HG03175 (cell line): ENCODE measurements at regions not wholly inside any gene's neighbourhood (a gene's known extent, or its start where the extent isn't known, plus 50 kb on each side); places are given as distances from the start of the nearest gene placed in this dataset.

Experiments
- ATAC-seq: cut with Tn5 transposase; IDR thresholded peaks from one replicate; pipeline ENCODE4 v1.9.1; 2021; ENCODE audit warnings: mild to moderate bottlenecking, moderate library complexity; ENCODE audit not compliant: unreplicated experiment

DNA sequence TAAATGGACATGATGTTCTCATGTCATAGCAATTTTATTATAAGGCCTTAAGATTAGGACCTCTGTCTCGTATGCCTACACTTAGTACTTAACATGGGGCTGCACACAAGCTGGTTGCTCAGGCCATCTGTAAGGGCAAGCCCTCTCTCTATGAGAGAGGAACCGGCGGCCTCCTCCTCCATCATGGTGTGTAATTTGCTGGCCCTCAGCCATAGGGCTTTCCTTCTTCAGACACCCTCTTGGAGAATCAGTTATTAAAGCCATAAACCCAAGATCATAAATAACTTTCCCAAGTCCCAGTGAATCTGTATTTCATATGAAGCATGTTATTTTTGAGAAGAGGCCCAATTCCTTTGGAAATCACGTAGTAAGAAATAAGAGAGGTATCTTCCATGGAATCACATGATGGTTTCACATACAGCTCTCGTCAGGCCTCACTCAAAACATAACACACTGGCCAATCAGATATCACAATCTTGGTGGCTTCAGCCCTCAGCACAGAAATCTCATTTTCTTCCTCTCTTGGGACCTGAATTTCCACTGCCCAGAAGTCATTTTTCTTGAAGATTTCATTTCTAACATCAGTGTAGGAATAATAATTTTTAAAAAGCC, 92.6 kb downstream of the RDH14 start:
- no peak for ATAC-seq

DNA sequence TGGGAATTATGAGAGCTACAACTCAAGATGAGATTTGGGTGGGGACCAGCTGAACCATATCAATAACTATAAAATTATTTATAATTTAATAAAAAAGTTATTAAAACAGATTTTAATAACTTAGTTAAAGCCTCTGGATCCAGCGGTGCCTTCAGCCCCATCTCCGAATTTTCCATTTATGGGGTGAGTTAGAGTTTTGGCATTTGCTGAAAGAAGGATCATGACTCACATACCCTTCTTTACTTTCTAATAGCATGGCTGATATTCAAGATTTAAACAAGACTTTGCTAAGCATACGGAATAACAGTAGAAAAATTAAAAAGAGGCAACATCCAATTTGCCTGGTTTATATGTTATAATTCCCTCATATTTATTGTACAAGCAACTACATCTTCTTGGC, 94.5 kb downstream of the RDH14 start:
- ATAC-seq = no peak

DNA sequence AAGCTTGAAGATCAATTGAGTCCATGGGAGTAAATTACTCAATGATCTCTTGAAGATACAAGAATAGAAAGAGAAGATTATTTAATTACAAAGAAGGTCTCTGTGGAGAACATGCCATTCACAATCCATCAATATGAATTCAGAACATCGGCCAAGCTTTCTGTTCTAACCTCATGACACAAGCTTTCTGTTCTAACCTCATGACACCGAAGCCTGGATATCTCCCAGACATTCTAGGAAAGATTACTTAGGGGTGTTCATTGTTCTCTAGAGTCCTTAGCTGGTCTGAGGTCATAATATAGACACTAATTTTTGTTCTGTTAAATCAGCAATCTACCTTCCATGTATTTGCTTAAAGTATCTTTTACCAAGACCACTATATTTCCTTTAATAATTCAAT, 95.5 kb downstream of the RDH14 start:
- no peak for ATAC-seq

DNA sequence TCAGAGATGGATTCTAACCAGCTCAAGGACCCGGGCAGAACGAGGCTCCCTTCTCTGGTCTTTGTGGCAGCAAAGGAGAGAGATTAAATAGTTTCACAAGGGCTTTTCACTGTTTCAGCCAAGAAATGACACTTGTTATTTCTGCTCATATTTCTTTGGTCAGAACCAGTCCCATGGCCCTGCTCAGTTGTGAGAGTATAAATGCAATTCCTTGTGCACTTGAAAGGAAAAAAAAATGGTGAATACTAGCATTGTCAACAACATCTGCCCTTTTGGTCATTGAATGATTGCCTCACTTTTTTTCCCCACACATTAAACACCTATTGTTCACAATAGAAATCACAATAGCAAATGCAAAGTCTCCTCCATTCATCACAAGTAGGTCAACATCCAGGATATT, 104.4 kb downstream of the RDH14 start:
- no peak for ATAC-seq

DNA sequence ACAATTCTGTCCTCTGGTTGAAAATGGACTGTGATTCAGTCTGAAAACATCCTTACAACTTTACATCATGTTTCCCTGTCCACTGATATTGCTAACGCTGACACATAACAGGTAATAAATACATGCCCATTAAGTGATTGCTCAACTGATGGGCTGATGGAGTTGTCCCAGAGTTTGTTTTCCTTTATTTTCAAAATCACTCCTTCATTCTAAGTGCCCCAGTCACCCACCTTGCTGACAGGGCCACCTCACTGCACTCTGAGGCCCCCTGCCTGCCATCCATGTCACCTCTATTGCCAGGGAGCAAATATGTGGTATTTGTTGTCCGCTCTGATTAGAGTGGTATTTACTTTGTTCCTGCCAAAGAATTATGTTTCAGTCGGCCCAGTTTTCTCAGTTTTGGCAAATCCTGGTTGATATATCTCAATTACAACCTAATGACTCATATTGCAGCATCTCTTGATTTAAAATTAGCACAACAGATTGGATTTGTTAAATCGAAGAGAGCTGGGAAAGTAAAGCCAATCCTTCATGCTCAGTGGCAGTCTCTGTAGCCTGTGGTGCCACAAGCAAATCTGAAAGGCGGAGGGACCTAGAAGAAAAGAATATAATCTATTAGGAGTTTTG, 105.1 kb downstream of the RDH14 start:
- no peak for ATAC-seq

DNA sequence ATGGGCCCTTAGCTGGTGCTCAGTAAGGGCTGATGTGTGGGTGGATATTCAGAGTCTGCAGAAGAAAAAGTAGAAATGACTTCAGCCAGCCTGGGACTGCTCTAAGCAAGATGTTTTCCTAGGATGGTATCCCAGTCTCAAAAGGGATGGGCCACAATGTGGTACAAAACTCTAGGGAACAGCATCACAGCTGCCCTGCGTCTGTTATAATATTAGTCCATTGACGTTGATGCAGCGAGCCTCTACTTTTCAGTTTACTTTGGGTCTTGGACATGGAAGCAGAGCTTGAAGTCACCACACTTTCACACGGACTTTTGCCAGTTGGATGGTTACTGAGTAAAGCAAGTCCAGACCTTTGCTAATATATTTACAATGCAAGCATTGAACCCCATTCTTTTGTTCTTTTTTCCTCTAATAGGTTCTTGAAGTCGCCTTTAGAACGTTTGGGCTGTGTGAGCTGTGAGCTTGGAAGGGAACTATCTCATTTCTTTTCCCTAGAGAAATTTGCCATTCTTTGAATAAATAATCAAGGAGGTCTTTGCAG, 105.7 kb downstream of the RDH14 start:
- ATAC-seq = no peak

DNA sequence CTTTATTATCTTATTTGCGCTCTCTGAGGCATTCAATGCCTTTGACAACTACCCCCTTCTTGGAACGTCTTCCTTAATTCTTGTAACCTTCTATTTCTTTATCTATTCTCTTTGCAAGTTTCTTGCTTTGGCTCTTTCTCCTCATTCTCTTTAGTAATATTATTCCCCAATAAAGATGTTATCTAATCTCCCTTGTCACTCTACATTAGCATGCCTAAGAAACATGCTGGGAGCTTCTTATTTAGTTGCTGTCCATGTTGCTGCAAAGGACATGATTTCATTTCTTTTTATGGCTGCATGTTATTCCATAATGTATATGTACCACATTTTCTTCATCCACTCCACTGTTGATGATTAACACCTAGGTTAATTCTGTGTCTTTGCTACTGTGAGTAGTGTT, 113.7 kb downstream of the RDH14 start:
- ATAC-seq = no peak

DNA sequence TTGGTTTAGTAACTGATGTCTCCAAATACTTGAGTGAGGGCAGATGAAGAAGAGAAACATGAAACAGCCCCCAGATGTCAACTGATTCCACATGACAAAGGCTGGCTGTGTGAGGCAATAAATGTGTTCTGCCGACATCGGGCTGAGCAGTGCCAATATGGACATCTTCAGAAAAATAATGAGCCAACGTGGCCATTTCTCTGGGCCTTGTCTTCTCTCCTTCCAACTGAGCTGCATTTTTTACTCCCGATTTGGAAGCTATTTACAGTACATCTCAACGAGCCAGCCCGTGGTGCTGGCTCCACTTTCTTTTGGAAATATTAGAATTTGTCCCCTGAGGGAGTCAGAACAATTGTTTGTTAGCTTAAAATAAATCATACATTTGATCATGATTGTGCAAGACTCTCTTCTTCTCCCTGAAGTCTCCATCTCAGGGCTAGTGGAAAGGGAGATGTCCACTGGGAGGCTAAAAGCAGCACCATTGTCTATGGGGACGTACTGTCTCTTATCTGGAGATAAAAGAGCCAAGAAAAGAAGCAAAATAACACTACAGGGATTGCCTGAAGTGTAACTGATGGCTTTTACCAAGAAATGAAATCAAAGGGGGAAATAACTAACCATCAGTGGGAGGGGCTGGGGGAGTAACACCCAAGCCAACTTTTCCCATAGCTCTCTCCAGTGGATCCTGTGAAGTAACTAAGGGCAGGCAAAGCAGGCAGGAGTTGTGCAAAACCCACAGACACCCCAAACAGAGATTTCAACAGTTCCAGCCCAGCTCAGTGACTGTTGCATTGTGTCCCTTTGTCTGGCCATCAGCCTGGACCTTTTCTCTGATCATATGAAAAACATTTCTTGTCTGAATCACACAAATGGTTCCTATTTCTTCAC, 114.8 kb downstream of the RDH14 start:
- ATAC-seq = no peak

DNA sequence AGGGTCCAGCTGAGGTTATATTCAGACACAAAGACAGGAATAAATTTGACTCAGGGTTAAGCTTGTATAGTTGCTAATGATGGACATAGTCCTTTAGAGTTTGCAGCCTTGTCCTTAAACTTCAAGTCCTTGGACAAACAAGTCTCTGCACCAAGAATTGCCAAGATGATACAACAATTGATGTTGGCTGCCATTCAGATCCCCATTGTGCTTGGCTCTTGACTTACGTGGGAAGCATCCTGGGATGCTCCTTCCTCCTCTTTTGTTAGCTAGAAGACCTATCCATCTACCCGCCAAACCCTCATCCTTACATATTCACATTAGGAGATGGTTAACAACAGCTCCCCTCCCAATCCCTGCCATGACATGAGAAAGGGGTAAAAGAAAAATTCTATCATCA, 115.6 kb downstream of the RDH14 start:
- ATAC-seq = no peak

DNA sequence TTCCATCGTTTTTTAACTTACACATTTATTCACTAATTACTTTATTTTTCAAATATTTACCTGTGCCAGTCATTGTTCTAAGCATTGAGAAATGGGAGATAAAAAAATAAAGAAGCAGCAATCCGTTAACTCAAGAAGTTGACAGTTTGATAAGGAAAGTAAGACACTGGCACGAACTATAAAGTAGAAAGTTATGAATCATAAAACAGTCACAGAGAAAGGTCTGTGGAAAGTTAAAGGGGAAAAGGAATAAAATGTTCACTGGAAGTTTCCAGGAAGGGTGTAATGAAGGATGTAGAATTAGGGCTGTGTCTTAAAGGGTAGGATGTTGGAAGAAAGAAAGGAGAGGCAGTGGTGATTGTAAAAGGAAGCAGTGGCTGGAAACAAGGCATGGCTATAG, 118.9 kb downstream of the RDH14 start:
- no peak for ATAC-seq

DNA sequence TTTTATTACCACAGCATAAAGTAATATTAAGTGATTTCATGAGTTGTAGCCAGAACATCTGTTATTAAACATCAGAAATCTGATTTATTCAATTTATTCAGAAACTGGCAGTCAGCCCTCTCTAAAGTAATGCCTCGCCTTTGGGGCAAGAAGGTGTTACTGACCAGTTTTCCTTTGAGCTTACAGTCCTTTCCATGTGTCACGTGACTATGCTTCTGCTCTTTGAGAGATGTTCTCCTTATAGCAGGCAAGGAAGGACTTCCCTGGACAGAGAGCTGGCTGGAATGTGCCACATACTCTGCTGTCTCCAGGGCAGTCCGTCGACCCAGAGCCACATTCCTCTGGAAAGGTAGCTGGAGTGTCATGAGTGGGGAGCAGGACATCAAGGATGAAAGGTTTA, 119.7 kb downstream of the RDH14 start:
- no peak for ATAC-seq

DNA sequence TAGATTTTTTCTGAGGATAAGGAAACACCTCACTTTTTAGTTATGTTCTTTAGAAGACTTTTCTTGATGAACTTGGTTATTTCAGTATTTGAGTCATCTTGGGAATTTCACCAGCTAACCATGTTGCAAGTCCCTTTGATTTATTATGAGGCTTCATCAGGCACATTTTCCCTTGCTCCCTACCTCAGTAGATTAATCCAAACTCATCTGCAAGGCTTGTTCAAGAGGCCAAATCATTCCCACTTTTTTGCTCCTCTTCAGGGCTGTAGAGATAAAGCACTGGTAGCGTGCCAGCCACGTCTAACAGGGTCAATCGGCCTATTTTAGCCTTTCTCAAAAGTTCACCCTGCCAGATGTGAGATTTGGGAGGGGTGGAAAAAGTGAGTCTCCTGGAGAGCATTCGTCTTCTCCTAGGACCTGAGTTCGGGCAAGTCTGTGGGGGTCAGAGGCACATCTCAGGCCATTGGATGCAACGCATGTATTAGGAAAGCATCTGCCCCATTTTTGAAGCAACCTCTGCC, 120.3 kb downstream of the RDH14 start:
- no peak for ATAC-seq

DNA sequence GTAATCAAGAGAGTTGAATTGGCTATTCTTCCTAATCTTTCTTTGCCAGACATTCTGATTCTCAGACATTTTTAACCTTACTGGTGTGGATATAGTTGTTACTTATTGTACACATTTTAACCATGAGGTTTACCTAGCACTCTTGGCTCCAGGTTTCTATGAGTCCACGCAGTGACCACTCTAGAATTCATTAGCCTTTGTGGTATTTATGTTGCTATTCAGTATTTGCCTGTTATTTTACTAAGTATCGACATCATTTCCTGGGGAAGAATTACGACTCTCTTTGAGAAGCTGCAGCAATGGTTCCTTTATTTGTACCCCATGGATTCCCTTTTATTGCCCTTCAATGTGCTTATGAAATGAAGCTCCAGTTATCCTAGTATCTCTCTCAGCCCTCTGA, 120.7 kb downstream of the RDH14 start:
- ATAC-seq = no peak

DNA sequence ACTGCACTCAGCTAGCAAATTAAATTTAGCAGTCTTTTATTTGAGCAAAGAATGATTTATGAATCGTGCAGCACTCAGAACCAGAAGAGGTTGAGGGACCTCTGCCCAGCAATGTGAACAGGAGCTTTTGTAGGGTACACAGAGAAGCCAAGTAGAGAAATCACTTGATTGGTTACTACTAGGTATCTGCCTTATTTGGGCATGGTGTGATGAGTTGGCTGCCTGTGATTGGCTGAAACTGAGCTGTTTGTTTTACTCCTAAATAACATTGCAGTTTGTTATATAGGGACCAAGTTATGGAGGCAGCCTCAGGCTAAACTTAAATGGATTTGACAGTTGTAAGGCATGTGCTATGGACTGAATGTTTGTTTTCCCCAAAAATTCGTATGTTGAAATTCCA, 122.5 kb downstream of the RDH14 start:
- ATAC-seq = no peak

DNA sequence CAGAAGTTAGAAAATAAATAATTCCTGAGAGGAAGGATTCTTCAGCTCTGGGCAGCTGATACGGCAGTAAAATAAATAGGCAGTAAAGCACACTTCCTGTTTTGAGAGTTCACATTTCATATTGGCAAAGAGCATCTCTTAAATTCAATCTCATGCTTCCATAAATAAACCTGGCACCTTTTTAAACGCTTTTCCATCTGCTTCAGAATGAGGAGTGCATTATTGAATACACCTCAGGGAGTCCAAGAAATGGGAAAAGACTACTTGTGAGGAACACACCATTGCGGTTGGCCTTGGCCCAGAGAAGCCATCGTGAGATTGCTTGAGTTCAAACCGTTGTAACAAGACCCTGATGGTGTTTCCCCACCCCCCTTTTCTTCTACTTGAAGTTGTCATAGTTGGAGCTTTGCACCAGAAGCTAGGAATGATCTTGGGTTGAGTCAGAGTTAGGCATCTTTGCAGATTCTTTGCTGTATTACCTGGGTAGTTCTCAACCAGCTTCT, 123.9 kb downstream of the RDH14 start:
- ATAC-seq = no peak

DNA sequence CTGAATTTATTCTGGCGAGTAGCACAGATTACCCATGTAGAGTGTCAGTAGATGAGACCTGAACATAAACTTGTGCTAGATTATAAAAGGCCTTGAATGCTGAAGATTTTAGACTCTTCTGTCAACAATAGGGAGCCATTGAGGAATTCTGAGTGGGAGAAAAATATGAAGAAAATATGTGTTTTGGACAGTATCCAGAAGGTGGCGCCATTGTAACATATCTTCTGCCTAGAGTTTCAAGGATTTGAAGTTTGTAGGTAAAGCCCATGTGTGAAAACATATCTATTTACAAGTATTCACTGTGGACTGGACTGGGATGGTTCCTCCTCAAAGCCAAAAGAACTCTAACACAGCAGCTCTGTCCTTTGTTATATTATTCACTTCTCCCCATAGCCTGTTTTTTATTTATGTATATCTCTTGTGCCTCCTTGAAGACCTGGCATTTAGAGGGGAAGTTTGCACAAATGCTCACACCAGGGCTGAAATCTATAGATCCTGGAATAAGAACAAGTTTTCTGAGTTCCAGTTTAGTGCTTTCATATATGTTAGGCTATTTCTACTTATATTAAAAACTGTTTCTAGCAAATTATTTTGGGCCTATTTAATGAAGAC, 124.9 kb downstream of the RDH14 start:
- ATAC-seq = peak; percentile 43

DNA sequence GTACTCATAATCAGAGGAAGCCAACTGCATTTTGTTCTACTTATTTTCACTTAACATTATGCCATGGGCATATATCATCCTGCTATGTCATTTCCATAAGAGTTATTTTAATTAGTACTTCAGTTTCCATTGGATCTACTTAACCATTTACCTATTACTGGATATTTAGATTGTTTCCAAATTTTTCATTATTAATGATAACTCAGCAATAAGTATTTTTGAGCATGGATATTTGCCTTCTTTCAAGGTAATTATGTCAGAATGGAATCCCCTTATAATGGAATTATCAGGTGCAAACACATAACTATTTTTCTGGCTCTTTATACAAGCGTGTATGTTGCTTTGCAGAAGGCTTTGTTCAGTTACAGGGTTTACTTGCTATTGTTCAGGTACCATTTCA, 126.6 kb downstream of the RDH14 start:
- ATAC-seq = no peak

DNA sequence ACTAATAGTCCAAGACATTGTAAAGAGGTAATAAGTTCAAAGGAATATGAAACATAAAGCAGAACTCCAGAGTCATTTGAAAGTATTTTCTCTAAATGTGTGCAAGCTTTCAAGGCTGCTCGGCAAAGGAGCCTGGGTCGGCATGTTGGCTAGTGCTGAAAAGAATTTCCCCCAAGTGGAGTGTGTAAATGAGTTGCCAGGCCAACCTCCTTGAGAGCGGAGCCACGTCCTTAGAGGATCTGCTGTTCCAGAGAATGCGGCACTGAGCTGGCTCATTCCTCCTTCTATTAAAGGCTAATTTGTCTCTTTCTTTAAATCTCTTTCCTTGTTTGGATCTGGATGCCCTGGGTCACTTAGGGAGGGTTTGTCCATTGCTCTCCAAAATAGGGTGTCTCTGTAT, 127.5 kb downstream of the RDH14 start:
- ATAC-seq = no peak

DNA sequence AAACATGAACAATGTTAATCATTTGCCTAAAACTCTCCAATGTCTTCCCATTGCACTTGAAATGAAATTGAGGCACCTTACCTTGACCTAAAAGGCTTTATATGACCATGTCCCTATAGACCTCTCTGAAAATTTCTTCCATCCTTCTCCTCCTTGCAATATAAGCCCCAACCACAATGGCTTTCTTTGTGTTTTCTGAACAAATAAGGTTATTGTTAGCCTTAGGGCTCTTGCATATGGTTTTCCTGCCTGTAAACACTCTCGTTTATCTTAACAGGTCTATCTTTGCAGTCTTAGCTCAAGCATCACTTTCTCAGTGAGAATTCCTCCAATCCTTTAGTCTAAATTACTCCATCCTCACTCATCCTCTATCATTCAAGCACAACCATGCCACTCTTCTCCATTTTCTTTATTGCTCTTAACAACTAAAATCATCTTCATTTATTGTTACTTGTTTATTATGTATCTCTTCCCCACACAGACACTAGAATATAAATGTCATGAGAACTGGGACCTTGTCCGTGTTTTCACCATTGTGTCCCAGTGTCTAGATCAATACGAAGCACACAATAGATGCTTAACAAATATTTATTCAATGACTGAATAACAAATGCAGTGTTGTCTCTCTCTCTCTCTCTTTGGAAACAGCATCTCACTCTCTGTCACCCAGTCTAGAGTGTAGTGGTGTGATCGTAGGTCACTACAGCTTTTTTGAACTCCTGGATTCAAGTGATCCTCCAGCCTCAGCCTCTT, 129.3 kb downstream of the RDH14 start:
- no peak for ATAC-seq

DNA sequence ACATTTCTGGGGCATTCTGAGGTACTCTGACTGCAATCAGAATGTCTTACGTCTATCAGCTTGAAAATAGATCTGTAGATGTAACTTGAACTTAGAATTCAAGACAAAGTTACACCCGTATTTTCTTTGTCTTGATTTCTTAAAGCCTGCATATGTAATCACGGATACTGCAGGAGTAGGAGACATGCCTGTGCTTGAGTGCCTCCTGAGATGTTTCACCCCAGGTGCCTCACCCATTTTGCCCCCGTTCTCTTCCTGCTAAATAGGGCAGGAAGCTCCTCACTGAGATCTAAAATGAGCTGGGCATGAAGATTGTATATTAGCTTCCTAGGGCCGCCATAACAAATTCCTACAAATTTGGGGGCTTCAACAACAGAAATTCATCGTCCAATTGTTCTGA, 131.9 kb downstream of the RDH14 start:
- ATAC-seq = no peak
